HEK293 (cell line): ENCODE measurements at regions not wholly inside any gene's neighbourhood (a gene's known extent, or its start where the extent isn't known, plus 50 kb on each side); places are given as distances from the start of the nearest gene placed in this dataset.

Experiments
- HOXD13 ChIP-seq: sonication (generic); formaldehyde crosslinking; IDR thresholded peaks from 2 replicates; pipeline ENCODE4 v1.8.0; 2022; ENCODE audit warnings: missing genetic modification reagents, borderline replicate concordance
- KLF9 ChIP-seq: fragments of 450-650 bp; formaldehyde crosslinking; IDR thresholded peaks from 2 replicates; pipeline ENCODE4 v1.5.1; 2016; ENCODE audit warnings: missing biosample characterization, missing genetic modification characterization, low read depth
- ZNF121 ChIP-seq: fragments of 450-650 bp; formaldehyde crosslinking; IDR thresholded peaks from 2 replicates; pipeline ENCODE4 v1.5.1; 2016; ENCODE audit warnings: missing biosample characterization, missing genetic modification characterization
- ZNF416 ChIP-seq: fragments of 450-650 bp; formaldehyde crosslinking; IDR thresholded peaks from 2 replicates; pipeline ENCODE4 v1.5.1; 2016; ENCODE audit warnings: missing biosample characterization, missing genetic modification characterization
- ZNF529 ChIP-seq: fragments of 450-650 bp; formaldehyde crosslinking; IDR thresholded peaks from 2 replicates; pipeline ENCODE4 v1.5.1; 2017; ENCODE audit warnings: missing genetic modification characterization, missing biosample characterization; ENCODE audit not compliant: insufficient replicate concordance
- ZNF571 ChIP-seq: fragments of 450-650 bp; formaldehyde crosslinking; IDR thresholded peaks from 2 replicates; pipeline ENCODE4 v1.5.0; 2017; ENCODE audit warnings: missing biosample characterization, missing genetic modification characterization
- ZNF660 ChIP-seq: fragments of 450-650 bp; IDR thresholded peaks from 2 replicates; pipeline ENCODE4 v1.5.1; 2018; ENCODE audit warnings: missing biosample characterization, mild to moderate bottlenecking, missing genetic modification characterization
- ZNF707 ChIP-seq: fragments of 450-650 bp; formaldehyde crosslinking; IDR thresholded peaks from 2 replicates; pipeline ENCODE4 v1.5.1; 2016; ENCODE audit warnings: missing biosample characterization, missing genetic modification characterization
- ZNF76 ChIP-seq: fragments of 450-650 bp; formaldehyde crosslinking; IDR thresholded peaks from 2 replicates; pipeline ENCODE4; 2016; ENCODE audit warnings: low read depth, missing biosample characterization, missing genetic modification characterization, borderline replicate concordance
- TF ChIP-seq, protein P1 (sequence below): fragments of 450-650 bp; formaldehyde crosslinking; IDR thresholded peaks from 2 replicates; pipeline ENCODE4 v1.5.1; 2017; ENCODE audit warnings: missing biosample characterization, missing genetic modification characterization
- TF ChIP-seq, protein P2 (sequence below): fragments of 450-650 bp; formaldehyde crosslinking; IDR thresholded peaks from 2 replicates; pipeline ENCODE4 v1.5.1; 2016; ENCODE audit warnings: missing biosample characterization, missing genetic modification characterization
- TF ChIP-seq, protein P3 (sequence below): fragments of 450-650 bp; formaldehyde crosslinking; IDR thresholded peaks from 2 replicates; pipeline ENCODE4 v1.5.1; 2016; ENCODE audit warnings: missing biosample characterization, missing genetic modification characterization
- TF ChIP-seq, protein P4 (sequence below): fragments of 450-650 bp; formaldehyde crosslinking; IDR thresholded peaks from 2 replicates; pipeline ENCODE4 v1.5.1; 2017; ENCODE audit warnings: missing biosample characterization, missing genetic modification characterization
- TF ChIP-seq, protein P5 (sequence below): fragments of 450-650 bp; formaldehyde crosslinking; IDR thresholded peaks from 2 replicates; pipeline ENCODE4 v1.5.1; 2016; ENCODE audit warnings: missing biosample characterization, missing genetic modification characterization

DNA sequence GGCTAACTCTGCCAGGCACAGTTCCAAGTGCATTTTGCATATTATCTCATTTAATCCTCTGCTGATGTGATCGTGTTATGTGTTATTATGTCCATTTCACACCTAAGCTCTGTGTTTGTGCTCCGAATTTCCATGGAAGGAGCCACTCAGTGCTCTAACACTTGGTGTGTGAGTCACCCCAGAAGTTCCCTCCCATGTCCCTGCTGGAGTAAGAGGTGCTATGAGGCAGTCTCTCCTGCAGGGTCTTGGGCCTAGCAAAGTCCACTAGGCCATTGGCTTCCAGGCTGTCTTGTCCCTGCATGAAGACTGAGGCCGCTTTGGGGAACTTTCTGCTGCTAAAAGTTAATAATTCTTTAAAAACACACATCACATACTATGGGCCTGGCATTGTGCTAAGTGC, 405.9 kb upstream of the SULF2 start:
- no peak for TF ChIP-seq ZNF121 (tag by site-specific recombination)
- TF ChIP-seq, protein P1, sequence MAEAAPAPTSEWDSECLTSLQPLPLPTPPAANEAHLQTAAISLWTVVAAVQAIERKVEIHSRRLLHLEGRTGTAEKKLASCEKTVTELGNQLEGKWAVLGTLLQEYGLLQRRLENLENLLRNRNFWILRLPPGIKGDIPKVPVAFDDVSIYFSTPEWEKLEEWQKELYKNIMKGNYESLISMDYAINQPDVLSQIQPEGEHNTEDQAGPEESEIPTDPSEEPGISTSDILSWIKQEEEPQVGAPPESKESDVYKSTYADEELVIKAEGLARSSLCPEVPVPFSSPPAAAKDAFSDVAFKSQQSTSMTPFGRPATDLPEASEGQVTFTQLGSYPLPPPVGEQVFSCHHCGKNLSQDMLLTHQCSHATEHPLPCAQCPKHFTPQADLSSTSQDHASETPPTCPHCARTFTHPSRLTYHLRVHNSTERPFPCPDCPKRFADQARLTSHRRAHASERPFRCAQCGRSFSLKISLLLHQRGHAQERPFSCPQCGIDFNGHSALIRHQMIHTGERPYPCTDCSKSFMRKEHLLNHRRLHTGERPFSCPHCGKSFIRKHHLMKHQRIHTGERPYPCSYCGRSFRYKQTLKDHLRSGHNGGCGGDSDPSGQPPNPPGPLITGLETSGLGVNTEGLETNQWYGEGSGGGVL (tag by site-specific recombination): no peak
- TF ChIP-seq ZNF571 (tag by site-specific recombination): no peak
- no peak for TF ChIP-seq ZNF707 (tag by site-specific recombination)
- TF ChIP-seq, protein P2, sequence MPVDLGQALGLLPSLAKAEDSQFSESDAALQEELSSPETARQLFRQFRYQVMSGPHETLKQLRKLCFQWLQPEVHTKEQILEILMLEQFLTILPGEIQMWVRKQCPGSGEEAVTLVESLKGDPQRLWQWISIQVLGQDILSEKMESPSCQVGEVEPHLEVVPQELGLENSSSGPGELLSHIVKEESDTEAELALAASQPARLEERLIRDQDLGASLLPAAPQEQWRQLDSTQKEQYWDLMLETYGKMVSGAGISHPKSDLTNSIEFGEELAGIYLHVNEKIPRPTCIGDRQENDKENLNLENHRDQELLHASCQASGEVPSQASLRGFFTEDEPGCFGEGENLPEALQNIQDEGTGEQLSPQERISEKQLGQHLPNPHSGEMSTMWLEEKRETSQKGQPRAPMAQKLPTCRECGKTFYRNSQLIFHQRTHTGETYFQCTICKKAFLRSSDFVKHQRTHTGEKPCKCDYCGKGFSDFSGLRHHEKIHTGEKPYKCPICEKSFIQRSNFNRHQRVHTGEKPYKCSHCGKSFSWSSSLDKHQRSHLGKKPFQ (tag by site-specific recombination): no peak
- TF ChIP-seq ZNF76 (tag by site-specific recombination): no peak
- TF ChIP-seq, protein P3, sequence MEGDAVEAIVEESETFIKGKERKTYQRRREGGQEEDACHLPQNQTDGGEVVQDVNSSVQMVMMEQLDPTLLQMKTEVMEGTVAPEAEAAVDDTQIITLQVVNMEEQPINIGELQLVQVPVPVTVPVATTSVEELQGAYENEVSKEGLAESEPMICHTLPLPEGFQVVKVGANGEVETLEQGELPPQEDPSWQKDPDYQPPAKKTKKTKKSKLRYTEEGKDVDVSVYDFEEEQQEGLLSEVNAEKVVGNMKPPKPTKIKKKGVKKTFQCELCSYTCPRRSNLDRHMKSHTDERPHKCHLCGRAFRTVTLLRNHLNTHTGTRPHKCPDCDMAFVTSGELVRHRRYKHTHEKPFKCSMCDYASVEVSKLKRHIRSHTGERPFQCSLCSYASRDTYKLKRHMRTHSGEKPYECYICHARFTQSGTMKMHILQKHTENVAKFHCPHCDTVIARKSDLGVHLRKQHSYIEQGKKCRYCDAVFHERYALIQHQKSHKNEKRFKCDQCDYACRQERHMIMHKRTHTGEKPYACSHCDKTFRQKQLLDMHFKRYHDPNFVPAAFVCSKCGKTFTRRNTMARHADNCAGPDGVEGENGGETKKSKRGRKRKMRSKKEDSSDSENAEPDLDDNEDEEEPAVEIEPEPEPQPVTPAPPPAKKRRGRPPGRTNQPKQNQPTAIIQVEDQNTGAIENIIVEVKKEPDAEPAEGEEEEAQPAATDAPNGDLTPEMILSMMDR (tag by site-specific recombination): no peak
- TF ChIP-seq HOXD13 (CRISPR knock-in tag): no peak
- TF ChIP-seq ZNF529 (tag by site-specific recombination): no peak
- TF ChIP-seq ZNF416 (tag by site-specific recombination): no peak
- no peak for TF ChIP-seq ZNF660 (tag by site-specific recombination)
- TF ChIP-seq KLF9 (tag by site-specific recombination): no peak
- TF ChIP-seq, protein P4, sequence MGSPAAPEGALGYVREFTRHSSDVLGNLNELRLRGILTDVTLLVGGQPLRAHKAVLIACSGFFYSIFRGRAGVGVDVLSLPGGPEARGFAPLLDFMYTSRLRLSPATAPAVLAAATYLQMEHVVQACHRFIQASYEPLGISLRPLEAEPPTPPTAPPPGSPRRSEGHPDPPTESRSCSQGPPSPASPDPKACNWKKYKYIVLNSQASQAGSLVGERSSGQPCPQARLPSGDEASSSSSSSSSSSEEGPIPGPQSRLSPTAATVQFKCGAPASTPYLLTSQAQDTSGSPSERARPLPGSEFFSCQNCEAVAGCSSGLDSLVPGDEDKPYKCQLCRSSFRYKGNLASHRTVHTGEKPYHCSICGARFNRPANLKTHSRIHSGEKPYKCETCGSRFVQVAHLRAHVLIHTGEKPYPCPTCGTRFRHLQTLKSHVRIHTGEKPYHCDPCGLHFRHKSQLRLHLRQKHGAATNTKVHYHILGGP (tag by site-specific recombination): no peak
- TF ChIP-seq, protein P5, sequence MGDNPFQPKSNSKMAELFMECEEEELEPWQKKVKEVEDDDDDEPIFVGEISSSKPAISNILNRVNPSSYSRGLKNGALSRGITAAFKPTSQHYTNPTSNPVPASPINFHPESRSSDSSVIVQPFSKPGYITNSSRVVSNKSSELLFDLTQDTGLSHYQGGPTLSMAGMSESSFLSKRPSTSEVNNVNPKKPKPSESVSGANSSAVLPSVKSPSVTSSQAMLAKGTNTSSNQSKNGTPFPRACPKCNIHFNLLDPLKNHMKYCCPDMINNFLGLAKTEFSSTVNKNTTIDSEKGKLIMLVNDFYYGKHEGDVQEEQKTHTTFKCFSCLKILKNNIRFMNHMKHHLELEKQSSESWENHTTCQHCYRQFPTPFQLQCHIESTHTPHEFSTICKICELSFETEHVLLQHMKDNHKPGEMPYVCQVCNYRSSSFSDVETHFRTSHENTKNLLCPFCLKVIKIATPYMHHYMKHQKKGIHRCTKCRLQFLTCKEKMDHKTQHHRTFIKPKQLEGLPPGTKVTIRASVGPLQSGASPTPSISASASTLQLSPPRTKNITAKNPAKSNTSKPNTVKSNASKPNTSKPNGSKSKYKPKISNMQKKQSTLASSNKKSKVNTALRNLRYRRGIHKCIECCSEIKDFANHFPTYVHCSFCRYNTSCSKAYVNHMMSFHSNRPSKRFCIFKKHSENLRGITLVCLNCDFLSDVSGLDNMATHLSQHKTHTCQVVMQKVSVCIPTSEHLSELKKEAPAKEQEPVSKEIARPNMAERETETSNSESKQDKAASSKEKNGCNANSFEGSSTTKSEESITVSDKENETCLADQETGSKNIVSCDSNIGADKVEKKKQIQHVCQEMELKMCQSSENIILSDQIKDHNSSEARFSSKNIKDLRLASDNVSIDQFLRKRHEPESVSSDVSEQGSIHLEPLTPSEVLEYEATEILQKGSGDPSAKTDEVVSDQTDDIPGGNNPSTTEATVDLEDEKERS (tag by site-specific recombination): no peak
